ENCODE measurements at regions not wholly inside any gene's neighbourhood (a gene's known extent, or its start where the extent isn't known, plus 50 kb on each side); places are given as distances from the start of the nearest gene placed in this dataset.
A peak's percentile ranks its signal among the peaks of the same experiment; 100 is the strongest.

DNA sequence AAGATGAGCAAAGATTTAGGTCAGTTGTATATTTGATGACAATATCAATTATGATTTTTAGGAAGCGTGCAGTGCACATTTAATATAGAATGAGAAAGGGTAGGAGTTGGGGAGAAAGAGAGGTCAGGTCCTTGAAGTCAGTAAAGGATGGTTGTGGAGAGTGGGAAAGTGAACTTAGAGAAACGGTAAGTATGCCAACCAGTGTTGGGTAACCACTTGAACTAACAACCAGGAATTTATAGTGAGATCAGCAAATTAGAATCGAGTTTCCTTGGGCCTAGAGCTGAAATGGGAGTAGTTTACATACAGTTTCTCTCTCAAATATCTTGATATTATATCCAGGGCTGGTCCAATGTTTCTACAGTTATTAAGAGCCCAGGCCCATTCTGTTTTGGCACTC, 188.5 kb upstream of the RBMS3 start:
- DNase-seq (ENCODE audit: low read depth in 2 of 2): no peak
- TF ChIP-seq, protein P1, sequence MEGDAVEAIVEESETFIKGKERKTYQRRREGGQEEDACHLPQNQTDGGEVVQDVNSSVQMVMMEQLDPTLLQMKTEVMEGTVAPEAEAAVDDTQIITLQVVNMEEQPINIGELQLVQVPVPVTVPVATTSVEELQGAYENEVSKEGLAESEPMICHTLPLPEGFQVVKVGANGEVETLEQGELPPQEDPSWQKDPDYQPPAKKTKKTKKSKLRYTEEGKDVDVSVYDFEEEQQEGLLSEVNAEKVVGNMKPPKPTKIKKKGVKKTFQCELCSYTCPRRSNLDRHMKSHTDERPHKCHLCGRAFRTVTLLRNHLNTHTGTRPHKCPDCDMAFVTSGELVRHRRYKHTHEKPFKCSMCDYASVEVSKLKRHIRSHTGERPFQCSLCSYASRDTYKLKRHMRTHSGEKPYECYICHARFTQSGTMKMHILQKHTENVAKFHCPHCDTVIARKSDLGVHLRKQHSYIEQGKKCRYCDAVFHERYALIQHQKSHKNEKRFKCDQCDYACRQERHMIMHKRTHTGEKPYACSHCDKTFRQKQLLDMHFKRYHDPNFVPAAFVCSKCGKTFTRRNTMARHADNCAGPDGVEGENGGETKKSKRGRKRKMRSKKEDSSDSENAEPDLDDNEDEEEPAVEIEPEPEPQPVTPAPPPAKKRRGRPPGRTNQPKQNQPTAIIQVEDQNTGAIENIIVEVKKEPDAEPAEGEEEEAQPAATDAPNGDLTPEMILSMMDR (IDR thresholded peaks at IDR 0.05; ENCODE audit: low read depth, low read length): no peak
- no peak overlapping the region for H3K4me3 ChIP-seq (replicated peaks in 1 of 2; ENCODE audit: low read depth in 2 of 2, low read length in 2 of 2)

DNA sequence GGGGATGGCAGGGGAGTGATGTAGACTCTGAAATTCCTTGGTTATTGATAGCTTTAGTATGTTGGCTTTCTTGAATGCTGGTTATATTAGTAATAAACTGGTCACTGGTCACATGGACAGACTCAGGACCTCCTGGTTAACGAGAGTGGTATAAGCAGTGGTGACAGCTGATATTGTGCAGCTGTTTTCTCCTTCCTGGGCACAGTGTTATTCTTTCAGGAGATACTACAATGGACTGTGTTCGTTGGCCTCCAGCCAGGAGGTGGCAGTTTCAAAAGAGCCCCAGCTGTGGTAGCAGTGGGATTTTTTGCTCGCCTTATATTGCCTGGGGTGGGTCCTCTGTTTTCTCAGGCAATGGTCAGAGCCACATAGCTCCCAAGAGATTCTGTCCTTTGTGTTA, 181.6 kb upstream of the RBMS3 start:
- no peak overlapping the region for H3K4me3 ChIP-seq (replicated peaks in 1 of 2; ENCODE audit: low read depth in 2 of 2, low read length in 2 of 2)
- TF ChIP-seq, protein P1 (IDR thresholded peaks at IDR 0.05; ENCODE audit: low read depth, low read length): no peak
- peak; percentile 46 to 62 for DNase-seq (ENCODE audit: low read depth in 2 of 2)

DNA sequence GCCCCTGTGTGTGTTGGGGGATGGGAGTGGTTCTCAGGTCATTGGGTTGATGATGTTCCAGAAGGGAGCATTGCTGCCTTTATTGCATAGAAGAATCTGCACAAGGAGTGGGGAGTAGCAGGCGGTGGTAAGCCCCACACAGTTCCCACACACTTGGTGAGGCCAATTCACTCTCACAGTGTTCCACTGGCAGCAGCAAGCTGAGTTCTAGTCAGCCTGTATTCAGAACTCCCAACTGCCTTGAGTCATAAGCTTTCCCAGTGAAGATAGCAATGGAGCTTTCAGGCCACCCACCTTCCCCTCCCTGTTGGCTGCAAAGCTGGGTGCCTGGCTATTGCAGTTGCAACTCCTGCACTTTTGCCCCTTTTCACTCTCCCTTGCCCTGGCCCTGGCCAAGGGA, 181.1 kb upstream of the RBMS3 start:
- peak; percentile 20 to 44 for DNase-seq (ENCODE audit: low read depth in 2 of 2)
- TF ChIP-seq, protein P1 (IDR thresholded peaks at IDR 0.05; ENCODE audit: low read depth, low read length): no peak
- H3K4me3 ChIP-seq (replicated peaks in 1 of 2; ENCODE audit: low read depth in 2 of 2, low read length in 2 of 2): no peak overlapping the region

DNA sequence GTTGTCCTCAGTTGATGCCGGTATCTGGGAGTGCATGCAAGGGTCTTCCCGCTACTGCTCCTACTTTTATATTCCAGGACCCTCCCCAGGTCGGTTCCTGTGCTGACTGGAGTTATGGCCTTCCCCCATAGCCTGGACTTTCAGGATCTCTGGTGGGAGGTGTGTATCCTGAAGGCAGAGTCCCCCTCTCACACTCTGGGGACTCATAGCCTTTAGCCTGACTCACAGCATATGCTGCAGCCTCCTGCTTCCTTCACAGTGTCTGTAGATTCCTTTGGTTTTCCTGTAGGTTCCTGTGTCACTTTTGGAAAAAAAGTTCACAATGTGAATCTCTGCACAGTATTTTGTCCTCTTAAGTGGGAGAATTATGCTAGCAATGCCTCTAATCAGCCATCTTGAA, 180.6 kb upstream of the RBMS3 start:
- peak in 1 of 2 donors; percentile 4 for DNase-seq (ENCODE audit: low read depth in 2 of 2)
- TF ChIP-seq, protein P1 (IDR thresholded peaks at IDR 0.05; ENCODE audit: low read depth, low read length): no peak

DNA sequence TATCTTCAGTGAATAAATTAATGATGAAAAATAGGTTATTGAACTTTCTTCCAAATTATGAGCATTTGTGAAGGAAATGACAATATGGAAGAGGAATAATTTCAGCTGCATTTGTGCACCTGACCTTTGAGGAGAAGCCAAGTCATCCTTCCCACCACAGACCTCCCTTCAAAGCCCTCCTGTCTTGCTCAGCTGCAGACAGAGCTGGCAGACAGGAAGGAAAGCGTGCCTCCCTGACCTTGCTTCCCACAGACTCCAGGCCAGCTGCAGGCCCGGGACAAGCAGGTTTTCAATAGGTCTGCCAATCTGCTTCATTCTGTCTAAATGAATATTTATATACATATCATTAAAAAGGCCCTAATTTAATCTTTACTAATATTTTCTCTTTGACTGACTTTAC, 152.9 kb upstream of the RBMS3 start:
- TF ChIP-seq, protein P1 (IDR thresholded peaks at IDR 0.05; ENCODE audit: low read depth, low read length): no peak

More for the DNA sequence above, 180.6 kb upstream of the RBMS3 start:
- H3K4me3 ChIP-seq (replicated peaks in 1 of 2; ENCODE audit: low read depth in 2 of 2, low read length in 2 of 2): no peak overlapping the region

DNA sequence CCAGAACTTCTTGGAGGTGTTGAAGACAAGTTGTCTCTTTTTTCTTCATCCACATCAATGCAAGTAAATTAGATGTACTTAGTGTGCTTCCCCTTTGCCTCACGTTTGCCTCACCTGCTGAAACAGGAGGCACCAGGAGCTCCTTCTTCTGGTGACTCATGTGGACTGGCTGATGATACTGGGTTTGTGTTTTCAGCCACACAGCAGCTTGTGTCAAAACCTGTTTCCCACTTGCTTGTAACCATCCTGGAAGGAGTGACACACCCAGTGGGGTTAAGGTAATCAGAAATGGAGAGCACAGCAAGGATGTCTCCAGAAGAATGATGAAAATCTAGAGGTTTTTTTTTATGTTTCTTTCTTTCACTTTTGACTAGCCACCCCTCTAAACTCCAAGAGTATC, 143.3 kb upstream of the RBMS3 start:
- TF ChIP-seq, protein P1 (IDR thresholded peaks at IDR 0.05; ENCODE audit: low read depth, low read length): no peak
- H3K4me3 ChIP-seq (replicated peaks in 1 of 2; ENCODE audit: low read depth in 2 of 2, low read length in 2 of 2): no peak overlapping the region
- no peak for DNase-seq (ENCODE audit: low read depth in 2 of 2)

More for the DNA sequence above, 152.9 kb upstream of the RBMS3 start:
- DNase-seq (ENCODE audit: low read depth in 2 of 2): peak; percentile 5 to 12
- H3K4me3 ChIP-seq (replicated peaks in 1 of 2; ENCODE audit: low read depth in 2 of 2, low read length in 2 of 2): no peak overlapping the region

DNA sequence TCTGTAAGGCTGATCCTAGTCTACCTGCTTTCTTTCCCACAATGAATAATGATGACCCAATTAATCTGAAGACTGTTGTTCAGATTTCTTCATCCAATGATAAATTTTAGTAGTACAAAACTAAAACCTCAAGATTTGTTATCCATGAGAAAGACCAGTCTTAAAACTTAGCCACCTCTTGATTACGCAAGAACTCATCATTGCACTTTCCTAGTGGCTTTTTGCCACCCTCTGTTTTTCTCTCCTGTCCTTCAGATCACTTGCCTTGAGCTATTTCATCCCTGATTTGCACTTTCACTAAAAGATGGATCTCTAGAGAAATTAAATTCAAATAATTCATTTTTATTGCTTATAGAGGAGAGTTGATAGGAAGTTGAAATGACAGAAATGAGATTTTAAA, 142.7 kb upstream of the RBMS3 start:
- no peak overlapping the region for H3K4me3 ChIP-seq (replicated peaks in 1 of 2; ENCODE audit: low read depth in 2 of 2, low read length in 2 of 2)
- TF ChIP-seq, protein P1 (IDR thresholded peaks at IDR 0.05; ENCODE audit: low read depth, low read length): no peak
- no peak for DNase-seq (ENCODE audit: low read depth in 2 of 2)

All from cardiac fibroblast (primary cell).